ENCODE measurements at regions not wholly inside any gene's neighbourhood (a gene's known extent, or its start where the extent isn't known, plus 50 kb on each side); places are given as distances from the start of the nearest gene placed in this dataset.
"Not testable (repeated sequence)": the region's sequence is repeated elsewhere in the genome, so short reads cannot be mapped to it uniquely, and the experiment has no call there.

GRCh38 chr2:241958818-241959545, 89.5 kb downstream of the RTP5 start:
- no peak overlapping the region for H3K4me3 ChIP-seq (ENCODE audit: low read length)
- no peak for TF ChIP-seq ZNF274 (IDR thresholded peaks at IDR 0.05; ENCODE audit: low read depth, low read length)

- H3K4me3 ChIP-seq (ENCODE audit: low read length), result no peak overlapping the region
- TF ChIP-seq ZNF274 (IDR thresholded peaks at IDR 0.05; ENCODE audit: low read depth, low read length), result no peak
Measured at GRCh38 chr2:241959751-241960269, 90.3 kb downstream of the RTP5 start.

GRCh38 chr2:241961454-241961853, 91.9 kb downstream of the RTP5 start:
- no peak for TF ChIP-seq ZNF274 (IDR thresholded peaks at IDR 0.05; ENCODE audit: low read depth, low read length)
- H3K4me3 ChIP-seq (ENCODE audit: low read length), result no peak overlapping the region

- H3K4me3 ChIP-seq (ENCODE audit: low read length), result no peak overlapping the region
- no peak for TF ChIP-seq ZNF274 (IDR thresholded peaks at IDR 0.05; ENCODE audit: low read depth, low read length)
Measured at GRCh38 chr2:241964133-241964532, 94.6 kb downstream of the RTP5 start.

GRCh38 chr2:241965931-241966412, 96.4 kb downstream of the RTP5 start:
- no peak for TF ChIP-seq ZNF274 (IDR thresholded peaks at IDR 0.05; ENCODE audit: low read depth, low read length)
- H3K4me3 ChIP-seq (ENCODE audit: low read length), result peak overlapping the region; percentile 25; the same call in 1 of the 2 replicates

GRCh38 chr2:241966647-241967466, 97.3 kb downstream of the RTP5 start:
- TF ChIP-seq ZNF274 (IDR thresholded peaks at IDR 0.05; ENCODE audit: low read depth, low read length), result no peak

GRCh38 chr2:241967467-241968144, 98.1 kb downstream of the RTP5 start:
- no peak for TF ChIP-seq ZNF274 (IDR thresholded peaks at IDR 0.05; ENCODE audit: low read depth, low read length)

More at GRCh38 chr2:241966647-241967466, 97.3 kb downstream of the RTP5 start:
- H3K4me3 ChIP-seq (ENCODE audit: low read length), result no peak overlapping the region

GRCh38 chr2:241968417-241968816, 98.9 kb downstream of the RTP5 start:
- no peak overlapping the region for H3K4me3 ChIP-seq (ENCODE audit: low read length)

More at GRCh38 chr2:241967467-241968144, 98.1 kb downstream of the RTP5 start:
- no peak overlapping the region for H3K4me3 ChIP-seq (ENCODE audit: low read length)

GRCh38 chr2:241969182-241969581, 99.7 kb downstream of the RTP5 start:
- H3K4me3 ChIP-seq (ENCODE audit: low read length), result not testable (repeated sequence)

More at GRCh38 chr2:241968417-241968816, 98.9 kb downstream of the RTP5 start:
- no peak for TF ChIP-seq ZNF274 (IDR thresholded peaks at IDR 0.05; ENCODE audit: low read depth, low read length)

GRCh38 chr2:241970716-241971115, 101.2 kb downstream of the RTP5 start:
- TF ChIP-seq ZNF274 (IDR thresholded peaks at IDR 0.05; ENCODE audit: low read depth, low read length), result no peak

GRCh38 chr2:241974096-241974495, 104.6 kb downstream of the RTP5 start:
- H3K4me3 ChIP-seq (ENCODE audit: low read length), result no peak overlapping the region
- no peak for TF ChIP-seq ZNF274 (IDR thresholded peaks at IDR 0.05; ENCODE audit: low read depth, low read length)

More at GRCh38 chr2:241970716-241971115, 101.2 kb downstream of the RTP5 start:
- H3K4me3 ChIP-seq (ENCODE audit: low read length), result no peak overlapping the region

- no peak overlapping the region for H3K4me3 ChIP-seq (ENCODE audit: low read length)
- no peak for TF ChIP-seq ZNF274 (IDR thresholded peaks at IDR 0.05; ENCODE audit: low read depth, low read length)
Measured at GRCh38 chr2:241974851-241975592, 105.5 kb downstream of the RTP5 start.

GRCh38 chr2:241975593-241976284, 106.2 kb downstream of the RTP5 start:
- no peak overlapping the region for H3K4me3 ChIP-seq (ENCODE audit: low read length)
- no peak for TF ChIP-seq ZNF274 (IDR thresholded peaks at IDR 0.05; ENCODE audit: low read depth, low read length)

All from GM08714 (cell line).